Activated CD4-positive, alpha-beta T cell treated with anti-CD3 and anti-CD28 coated beads, Interleukin-10, Interleukin-2, amounts not matched to agents 100 ng/mL and 50 ng/mL, durations not matched to agents 16 hours and 8 hours (primary cell): ENCODE measurements at regions not wholly inside any gene's neighbourhood (a gene's known extent, or its start where the extent isn't known, plus 50 kb on each side); places are given as distances from the start of the nearest gene placed in this dataset.
"Not testable (repeated sequence)": the region's sequence is repeated elsewhere in the genome, so short reads cannot be mapped to it uniquely, and the experiment has no call there.

Source experiments
- DNase-seq: peaks from one replicate; pipeline ENCODE4 v3.0.0-alpha.2; 2020

DNA sequence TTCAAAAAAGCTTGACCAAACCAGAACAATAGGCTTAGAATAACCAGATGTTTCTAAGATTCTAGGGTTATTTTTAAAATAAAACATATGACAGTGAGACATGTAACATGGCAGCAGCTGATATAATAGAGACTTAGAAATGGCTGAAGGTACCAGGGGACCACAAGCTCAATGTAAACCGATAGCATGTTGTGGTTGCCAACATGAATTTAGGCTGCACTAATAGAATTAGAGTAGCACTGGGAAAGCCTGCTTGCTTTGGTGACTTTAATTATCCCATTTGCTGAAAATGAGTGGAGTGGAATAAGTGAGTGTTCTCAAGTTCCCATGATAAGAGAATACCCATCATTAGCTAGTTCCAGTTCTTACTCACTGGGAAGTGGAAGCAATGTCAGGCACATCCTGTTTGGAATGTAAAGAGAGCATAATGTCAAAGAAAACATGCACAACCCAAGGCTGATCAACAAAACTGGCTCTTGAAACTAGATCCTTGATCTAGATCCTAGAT, 621.2 kb upstream of the CDH5 start:
- no peak for DNase-seq

GRCh38 chr16:65744401-65744800, 622.1 kb upstream of the CDH5 start:
- DNase-seq: no peak

DNA sequence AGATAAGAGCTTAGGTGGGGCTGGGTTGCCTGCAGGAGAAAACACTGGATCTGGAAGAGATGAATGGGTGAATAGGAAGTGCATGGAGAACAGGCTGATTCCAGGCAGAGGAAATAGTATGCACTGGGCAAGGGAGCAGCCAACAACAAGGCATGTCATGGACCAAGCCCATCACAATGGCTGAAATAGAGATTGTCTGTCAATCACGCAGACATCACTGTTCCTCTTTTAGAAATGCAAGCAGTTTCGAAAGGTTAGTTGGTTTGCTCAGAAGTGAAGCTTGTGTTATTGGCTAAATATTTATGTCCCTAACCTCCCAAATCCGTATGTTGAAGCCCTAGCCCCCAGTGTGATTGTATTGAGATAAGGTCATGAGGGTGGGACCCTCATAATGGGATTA, 621.7 kb upstream of the CDH11 start:
- DNase-seq: no peak

- DNase-seq: no peak
Observed at GRCh38 chr16:65740711-65741110, 618.8 kb upstream of the CDH11 start.

- no peak for DNase-seq
Observed at GRCh38 chr16:65739518-65739917, 617.7 kb upstream of the CDH11 start.

GRCh38 chr16:65737831-65738230, 616.0 kb upstream of the CDH11 start:
- DNase-seq: no peak

DNA sequence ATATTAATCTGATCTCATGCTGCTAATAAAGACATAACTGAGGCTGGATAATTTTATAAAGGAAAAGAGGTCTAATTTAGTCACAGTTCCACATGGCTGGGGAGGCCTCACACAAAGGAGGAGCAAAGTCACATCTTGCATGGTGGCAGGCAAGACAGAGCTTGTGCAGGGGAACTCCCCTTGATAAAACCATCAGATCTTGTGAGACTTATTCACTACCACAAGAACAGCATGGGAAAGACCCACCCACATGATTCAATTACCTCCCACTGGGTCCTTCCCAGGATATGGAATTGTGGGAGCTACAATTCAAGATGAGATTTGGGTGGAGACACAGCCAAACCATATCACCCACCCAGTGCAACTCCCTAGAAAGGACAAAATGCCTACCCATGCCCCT, 613.8 kb upstream of the CDH11 start:
- DNase-seq: not testable (repeated sequence)

DNA sequence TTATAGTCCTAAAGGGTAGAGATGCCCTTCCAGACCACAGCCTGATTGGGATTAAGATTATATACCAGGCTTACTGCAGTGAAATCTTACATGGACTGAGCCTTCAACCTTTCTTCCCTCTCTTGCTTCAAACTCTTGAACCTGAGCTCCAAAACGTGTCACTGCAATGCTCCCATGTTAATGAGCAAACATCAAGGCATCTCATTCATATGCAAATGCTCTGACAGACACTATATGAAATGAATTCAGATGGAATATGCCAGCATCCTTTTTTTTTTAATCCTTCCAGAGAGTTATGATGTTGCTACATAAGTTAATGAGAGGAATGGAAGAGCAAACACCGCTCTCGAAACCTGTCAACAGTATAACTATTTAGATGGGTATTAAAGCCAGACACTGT, 611.9 kb upstream of the CDH11 start:
- DNase-seq: no peak

GRCh38 chr16:65731833-65732232, 610.0 kb upstream of the CDH11 start:
- no peak for DNase-seq

DNA sequence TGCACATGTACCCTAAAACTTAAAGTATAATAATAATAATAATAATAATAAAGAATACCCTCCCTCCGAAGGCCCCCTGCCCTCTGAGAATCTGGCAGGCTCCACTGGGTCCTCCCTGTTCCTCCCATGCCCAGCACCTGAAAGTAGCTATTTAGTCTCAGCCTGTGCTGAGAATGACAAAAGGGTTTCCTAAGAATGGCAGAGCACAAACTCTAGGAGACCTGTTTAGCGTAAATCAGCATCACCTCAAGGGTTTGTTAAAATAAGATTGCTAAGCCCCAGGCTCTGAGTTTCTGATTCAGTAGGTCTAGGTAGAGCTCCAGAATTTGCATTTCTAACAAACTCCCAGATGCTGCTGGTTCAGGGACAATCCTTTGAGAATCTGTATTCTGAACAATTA, 606.8 kb upstream of the CDH11 start:
- no peak for DNase-seq

DNA sequence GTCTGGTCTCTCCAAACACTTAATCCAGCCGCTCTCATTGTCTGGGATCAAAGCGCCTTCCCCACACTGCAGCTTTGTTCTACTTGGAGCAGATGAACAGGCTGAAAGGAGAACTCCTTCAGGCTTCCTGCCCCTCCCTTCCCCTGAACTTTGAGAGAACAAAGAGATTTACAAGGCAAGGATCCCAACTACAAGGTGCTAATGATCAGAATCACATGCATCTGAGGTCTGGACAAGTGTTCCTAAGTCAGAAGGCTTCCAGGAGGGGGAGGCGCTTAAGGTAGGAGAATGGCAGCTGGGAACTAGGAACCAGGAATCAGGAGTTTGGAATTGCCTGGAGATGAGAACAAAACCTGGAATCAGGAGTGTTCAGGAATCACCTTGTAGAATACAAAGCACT, 606.3 kb upstream of the CDH11 start:
- DNase-seq: no peak

- no peak for DNase-seq
Observed at GRCh38 chr16:65727534-65728137, 605.8 kb upstream of the CDH11 start.

- DNase-seq: no peak
Observed at GRCh38 chr16:65725156-65725845, 603.4 kb upstream of the CDH11 start.

GRCh38 chr16:65722429-65722828, 600.6 kb upstream of the CDH11 start:
- no peak for DNase-seq

GRCh38 chr16:65717846-65718245, 596.0 kb upstream of the CDH11 start:
- DNase-seq: no peak

- DNase-seq: peak; percentile 0
Observed at GRCh38 chr16:65716737-65717700, 595.2 kb upstream of the CDH11 start.

- DNase-seq: no peak
Observed at GRCh38 chr16:65713181-65713808, 591.4 kb upstream of the CDH11 start.

DNA sequence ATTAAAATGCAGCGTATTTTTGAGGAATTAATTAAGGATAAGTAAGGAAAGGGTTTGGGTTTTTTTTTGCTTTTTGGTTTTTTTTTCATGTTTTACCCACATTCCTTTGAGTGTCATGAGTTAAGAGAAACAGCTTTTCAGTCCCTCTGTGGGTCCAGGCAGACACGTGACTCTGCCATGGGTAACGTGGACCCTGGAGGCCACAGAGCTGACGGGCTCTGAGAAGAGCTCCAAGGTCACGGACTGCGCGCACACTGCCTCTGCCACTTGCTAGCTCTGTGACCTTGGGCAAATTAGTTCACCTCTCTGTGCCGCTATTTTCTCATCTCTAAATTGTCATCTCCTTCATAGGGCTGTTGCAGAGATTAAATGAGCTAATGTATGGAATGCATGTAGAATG, 588.2 kb upstream of the CDH11 start:
- no peak for DNase-seq

- no peak for DNase-seq
Observed at GRCh38 chr16:65704866-65705265, 583.0 kb upstream of the CDH11 start.

DNA sequence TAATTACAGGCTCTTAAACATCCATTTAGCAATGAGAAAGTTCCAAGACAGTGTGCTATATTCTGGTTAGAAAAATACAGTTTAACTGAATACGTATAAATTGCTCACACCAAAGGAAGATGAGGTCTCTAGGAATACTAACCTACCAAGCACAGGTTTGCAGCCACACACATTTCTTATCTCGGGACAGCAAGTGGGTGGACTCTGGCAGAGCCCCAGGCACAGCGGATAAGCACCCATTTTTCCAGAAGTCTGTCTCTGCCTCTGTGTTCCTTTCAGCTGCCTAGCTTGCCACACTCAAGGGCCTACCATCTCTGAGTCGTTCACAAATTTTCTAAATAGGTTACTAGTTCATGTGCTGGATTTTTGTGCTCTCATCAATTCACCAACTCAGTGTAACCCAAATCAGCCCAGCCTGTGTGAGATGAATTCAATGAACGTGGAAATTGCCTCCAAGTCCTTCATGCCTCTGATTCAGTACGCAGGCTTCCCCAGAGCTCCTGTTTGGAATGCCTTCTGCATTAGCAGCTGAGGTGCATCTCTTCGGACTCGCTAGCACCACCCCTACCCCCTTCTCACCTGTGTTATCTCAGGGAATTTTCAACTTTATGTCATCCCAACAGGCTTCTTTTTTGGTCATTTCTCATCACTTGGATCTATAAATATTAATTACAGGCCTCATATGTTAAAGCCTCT, 581.0 kb upstream of the CDH11 start:
- DNase-seq: no peak

DNA sequence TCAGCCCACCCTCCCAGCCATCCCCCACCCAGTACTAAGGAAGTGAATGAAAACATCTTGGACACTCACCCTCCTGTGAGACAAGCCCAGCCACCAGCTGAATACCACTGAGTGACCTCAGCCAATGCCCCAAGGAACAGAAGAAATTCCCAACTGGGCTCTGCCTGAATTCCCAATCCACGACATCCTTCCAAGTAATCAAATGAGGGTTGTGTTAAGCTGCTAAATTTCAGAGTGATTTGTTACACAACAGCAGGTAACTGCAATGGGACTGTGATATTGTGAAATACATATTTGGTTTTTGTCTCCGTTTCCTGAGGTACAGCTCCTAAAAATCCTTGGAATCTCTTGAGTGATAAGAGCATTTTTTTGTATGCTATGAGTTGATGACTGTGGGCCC, 578.7 kb upstream of the CDH11 start:
- DNase-seq: no peak

GRCh38 chr16:65698791-65699321, 577.0 kb upstream of the CDH11 start:
- no peak for DNase-seq
